ENCODE measurements at regions not wholly inside any gene's neighbourhood (a gene's known extent, or its start where the extent isn't known, plus 50 kb on each side); places are given as distances from the start of the nearest gene placed in this dataset.

- Histone ChIP-seq H3K27ac (no peak overlapping the region), H3K4me3 (ENCODE audit: low read depth, low read length) (no peak overlapping the region), H3K36me3 (replicated peaks) (no peaks in the 10 kb centered on the region), H3K27me3 (replicated peaks) (no peaks in the 10 kb centered on the region)
- no peak for TF ChIP-seq CTCF (IDR thresholded peaks at IDR 0.05; ENCODE audit: low read depth, low read length, missing control alignments)
- in situ Hi-C loops (cut with HindIII; ENCODE audit: low pct_ligation_motif_present, low sequenced_read_pairs), result no loop called here
- DNase-seq, result no peak
These were observed 102.3 kb downstream of the ADCYAP1 start for GRCh38 chr18:1006965-1007364.

GRCh38 chr18:1011349-1011748, 106.7 kb downstream of the ADCYAP1 start:
- Histone ChIP-seq H3K27me3 (replicated peaks) (no peaks in the 10 kb centered on the region), H3K36me3 (replicated peaks) (no peaks in the 10 kb centered on the region), H3K4me3 (ENCODE audit: low read depth, low read length) (no peak overlapping the region), H3K27ac (no peak overlapping the region)
- in situ Hi-C loops (cut with HindIII; ENCODE audit: low pct_ligation_motif_present, low sequenced_read_pairs), result no loop called here
- DNase-seq, result no peak
- TF ChIP-seq CTCF (IDR thresholded peaks at IDR 0.05; ENCODE audit: low read depth, low read length, missing control alignments), result no peak

- in situ Hi-C loops (cut with HindIII; ENCODE audit: low pct_ligation_motif_present, low sequenced_read_pairs), result no loop called here
- Histone ChIP-seq H3K27me3 (replicated peaks) (no peaks in the 10 kb centered on the region), H3K27ac (no peak overlapping the region), H3K36me3 (replicated peaks) (no peaks in the 10 kb centered on the region), H3K4me3 (ENCODE audit: low read depth, low read length) (no peak overlapping the region)
- no peak for DNase-seq
- no peak for TF ChIP-seq CTCF (IDR thresholded peaks at IDR 0.05; ENCODE audit: low read depth, low read length, missing control alignments)
These were observed 108.1 kb downstream of the ADCYAP1 start for GRCh38 chr18:1012775-1013174.

- TF ChIP-seq CTCF (IDR thresholded peaks at IDR 0.05; ENCODE audit: low read depth, low read length, missing control alignments), result no peak
- no peak for DNase-seq
- Histone ChIP-seq H3K27ac (no peak overlapping the region), H3K4me3 (ENCODE audit: low read depth, low read length) (no peak overlapping the region), H3K27me3 (replicated peaks) (no peaks in the 10 kb centered on the region), H3K36me3 (replicated peaks) (no peaks in the 10 kb centered on the region)
- in situ Hi-C loops (cut with HindIII; ENCODE audit: low pct_ligation_motif_present, low sequenced_read_pairs), result no loop called here
These were observed 109.3 kb downstream of the ADCYAP1 start for GRCh38 chr18:1013951-1014350.

- in situ Hi-C loops (cut with HindIII; ENCODE audit: low pct_ligation_motif_present, low sequenced_read_pairs), result no loop called here
- DNase-seq, result no peak
- Histone ChIP-seq H3K36me3 (replicated peaks) (no peaks in the 10 kb centered on the region), H3K4me3 (ENCODE audit: low read depth, low read length) (no peak overlapping the region), H3K27ac (no peak overlapping the region), H3K27me3 (replicated peaks) (no peaks in the 10 kb centered on the region)
- no peak for TF ChIP-seq CTCF (IDR thresholded peaks at IDR 0.05; ENCODE audit: low read depth, low read length, missing control alignments)
These were observed 109.8 kb downstream of the ADCYAP1 start for GRCh38 chr18:1014509-1014908.

- DNase-seq, result no peak
- no peak for TF ChIP-seq CTCF (IDR thresholded peaks at IDR 0.05; ENCODE audit: low read depth, low read length, missing control alignments)
- no peaks in the 10 kb centered on the region for H3K27me3 ChIP-seq (replicated peaks)
- H3K36me3 ChIP-seq (replicated peaks), result no peaks in the 10 kb centered on the region
- H3K27ac ChIP-seq, result no peak overlapping the region
- in situ Hi-C loops (cut with HindIII; ENCODE audit: low pct_ligation_motif_present, low sequenced_read_pairs), result no loop called here
- H3K4me3 ChIP-seq (ENCODE audit: low read depth, low read length), result no peak overlapping the region
These were observed 110.4 kb downstream of the ADCYAP1 start for GRCh38 chr18:1014951-1015624.
